SU-DHL-6 (cell line): ENCODE measurements at regions not wholly inside any gene's neighbourhood (a gene's known extent, or its start where the extent isn't known, plus 50 kb on each side); places are given as distances from the start of the nearest gene placed in this dataset.

ENCODE experiments used
- H2AFZ ChIP-seq: fragments of 200-600 bp; sonication (generic); 2 replicates; pipeline ENCODE4 v1.6.1; 2014; ENCODE audit warnings: low read depth, mild to moderate bottlenecking, moderate library complexity, mixed read lengths, antibody characterized with exemption, low read length; ENCODE audit not compliant: severe bottlenecking
- H3F3A ChIP-seq: fragments of 200-600 bp; shearing (Covaris generic); 2 replicates; pipeline ENCODE4 v1.6.0; 2016; ENCODE audit warnings: antibody characterized with exemption, mild to moderate bottlenecking; ENCODE audit not compliant: insufficient read depth
- H3K27ac ChIP-seq: fragments of 200-600 bp; sonication (generic); 2 replicates; pipeline ENCODE4 v1.5.1; 2016; ENCODE audit warnings: low read depth, mild to moderate bottlenecking, low read length, moderate library complexity, mixed read lengths
- H3K27me3 ChIP-seq: fragments of 200-600 bp; sonication (generic), shearing (Covaris generic); 2 replicates; pipeline ENCODE4 v1.6.0; 2014; ENCODE audit warnings: mild to moderate bottlenecking, low read length
- H3K36me3 ChIP-seq: fragments of 200-600 bp; sonication (generic); 2 replicates; pipeline ENCODE4 v1.6.1; 2014; ENCODE audit warnings: mild to moderate bottlenecking, low read length, mixed read lengths
- H3K4me2 ChIP-seq: fragments of 300-600, 200-600 bp; shearing (Covaris generic), sonication (generic); 2 replicates; pipeline ENCODE4 v1.6.0; 2014; ENCODE audit warnings: low read length, low read depth, mild to moderate bottlenecking; ENCODE audit not compliant: poor library complexity, severe bottlenecking
- H3K4me3 ChIP-seq: fragments of 200-600 bp; sonication (generic); 2 replicates; pipeline ENCODE4 v1.5.1; 2014; ENCODE audit warnings: antibody characterized with exemption, low read length, mild to moderate bottlenecking, mixed read lengths; ENCODE audit not compliant: insufficient read depth, poor library complexity, severe bottlenecking
- H3K79me2 ChIP-seq: fragments of 200-600 bp; sonication (generic); 2 replicates; pipeline ENCODE4 v1.6.1; 2014; ENCODE audit warnings: mild to moderate bottlenecking, low read length, moderate library complexity; ENCODE audit not compliant: insufficient read depth
- H3K9ac ChIP-seq: fragments of 200-600 bp; sonication (generic); 2 replicates; pipeline ENCODE4 v1.7.0; 2014; ENCODE audit warnings: mild to moderate bottlenecking, low read length
- H3K9me2 ChIP-seq: fragments of 200-600 bp; sonication (generic); replicated peaks from 2 replicates; pipeline ENCODE4 v1.6.1; 2014; ENCODE audit warnings: low read length; ENCODE audit not compliant: insufficient read depth
- H3K9me3 ChIP-seq: fragments of 200-600 bp; sonication (generic); 2 replicates; pipeline ENCODE4 v1.6.1; 2014; ENCODE audit warnings: low read length, mixed read lengths; ENCODE audit not compliant: insufficient read depth
- H4K20me1 ChIP-seq: fragments of 200-600 bp; sonication (generic); 2 replicates; pipeline ENCODE4 v1.6.1; 2014; ENCODE audit warnings: low read depth, mild to moderate bottlenecking, antibody characterized with exemption, low read length, moderate library complexity, mixed read lengths
- EZH2phosphoT487 ChIP-seq: fragments of 200-600 bp; sonication (generic), shearing (Covaris generic); conservative IDR thresholded peaks from 2 replicates; pipeline ENCODE4 v1.6.1; 2018; ENCODE audit warnings: mild to moderate bottlenecking, antibody characterized with exemption, low read length, moderate library complexity, mixed read lengths
- TF ChIP-seq, protein P1 (sequence below): fragments of 200-600 bp; sonication (generic); IDR thresholded peaks from one replicate; pipeline ENCODE4 v1.5.1; 2017; ENCODE audit warnings: antibody characterized with exemption, mild to moderate bottlenecking, low read length, moderate library complexity; ENCODE audit not compliant: insufficient read depth, poor library complexity, severe bottlenecking

- H3K27me3 ChIP-seq = no peaks in the 10 kb centered on the region
- no peak overlapping the region for H3K27ac ChIP-seq
- no peaks in the 10 kb centered on the region for H3K9me3 ChIP-seq
- no peaks in the 10 kb centered on the region for H3K9me2 ChIP-seq
- no peak overlapping the region for H3K4me2 ChIP-seq
- H2AFZ ChIP-seq = no peak overlapping the region
- H3F3A ChIP-seq = no peaks in the 10 kb centered on the region
- H3K79me2 ChIP-seq = no peaks in the 10 kb centered on the region
- TF ChIP-seq, protein P1, sequence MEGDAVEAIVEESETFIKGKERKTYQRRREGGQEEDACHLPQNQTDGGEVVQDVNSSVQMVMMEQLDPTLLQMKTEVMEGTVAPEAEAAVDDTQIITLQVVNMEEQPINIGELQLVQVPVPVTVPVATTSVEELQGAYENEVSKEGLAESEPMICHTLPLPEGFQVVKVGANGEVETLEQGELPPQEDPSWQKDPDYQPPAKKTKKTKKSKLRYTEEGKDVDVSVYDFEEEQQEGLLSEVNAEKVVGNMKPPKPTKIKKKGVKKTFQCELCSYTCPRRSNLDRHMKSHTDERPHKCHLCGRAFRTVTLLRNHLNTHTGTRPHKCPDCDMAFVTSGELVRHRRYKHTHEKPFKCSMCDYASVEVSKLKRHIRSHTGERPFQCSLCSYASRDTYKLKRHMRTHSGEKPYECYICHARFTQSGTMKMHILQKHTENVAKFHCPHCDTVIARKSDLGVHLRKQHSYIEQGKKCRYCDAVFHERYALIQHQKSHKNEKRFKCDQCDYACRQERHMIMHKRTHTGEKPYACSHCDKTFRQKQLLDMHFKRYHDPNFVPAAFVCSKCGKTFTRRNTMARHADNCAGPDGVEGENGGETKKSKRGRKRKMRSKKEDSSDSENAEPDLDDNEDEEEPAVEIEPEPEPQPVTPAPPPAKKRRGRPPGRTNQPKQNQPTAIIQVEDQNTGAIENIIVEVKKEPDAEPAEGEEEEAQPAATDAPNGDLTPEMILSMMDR = no peak
- TF ChIP-seq EZH2phosphoT487 = no peak
- H3K4me3 ChIP-seq = no peak overlapping the region
- H4K20me1 ChIP-seq = no peaks in the 10 kb centered on the region
- H3K36me3 ChIP-seq = no peaks in the 10 kb centered on the region
- no peak overlapping the region for H3K9ac ChIP-seq
Measured at GRCh38 chr7:54339073-54339472, 203.1 kb upstream of the VSTM2A start.

DNA sequence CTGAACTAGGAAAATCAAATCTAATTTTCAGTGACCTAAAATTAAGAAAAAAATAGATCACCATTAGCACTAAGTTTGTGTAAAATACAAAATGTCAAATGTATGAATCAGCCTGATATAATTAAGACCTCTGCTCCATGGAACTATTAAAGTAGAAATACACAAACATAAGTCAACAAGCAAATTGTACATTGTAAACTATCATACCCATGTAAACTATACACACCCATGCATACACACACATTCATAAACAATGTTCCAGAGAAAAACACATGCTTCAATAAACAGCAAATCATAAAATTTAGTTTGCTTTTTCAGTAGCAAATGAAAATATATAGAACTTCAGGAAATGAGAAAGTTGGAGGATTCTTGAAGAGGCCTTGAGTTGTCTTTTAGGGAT lies 199.7 kb upstream of the VSTM2A start:
- no peak for TF ChIP-seq EZH2phosphoT487
- TF ChIP-seq, protein P1 = no peak
- Histone ChIP-seq H4K20me1 (no peaks in the 10 kb centered on the region), H3K27ac (no peak overlapping the region), H3K9me2 (no peaks in the 10 kb centered on the region), H3K4me3 (no peak overlapping the region), H2AFZ (no peak overlapping the region), H3K9me3 (no peaks in the 10 kb centered on the region), H3F3A (no peaks in the 10 kb centered on the region), H3K27me3 (no peaks in the 10 kb centered on the region), H3K79me2 (no peaks in the 10 kb centered on the region), H3K4me2 (no peak overlapping the region), H3K36me3 (no peaks in the 10 kb centered on the region), H3K9ac (no peak overlapping the region)

DNA sequence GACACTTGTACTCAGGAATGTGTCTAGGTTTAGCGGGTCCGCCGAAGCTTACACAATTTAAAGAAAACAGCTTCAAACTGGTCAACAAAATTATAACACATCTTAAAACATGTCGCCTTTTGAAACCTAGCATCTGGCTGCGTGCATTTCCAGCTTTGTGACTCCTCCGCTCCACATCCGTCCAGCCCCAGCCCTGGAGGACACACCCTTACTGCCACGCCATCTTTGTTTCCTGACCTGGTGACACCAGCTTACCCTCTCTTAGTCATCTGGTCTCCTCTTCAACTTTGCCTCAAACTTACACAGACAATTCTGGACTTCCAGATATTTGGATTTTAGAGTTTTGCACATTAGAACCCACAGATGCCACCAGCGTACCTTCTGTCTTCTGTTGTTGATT lies 198.7 kb upstream of the VSTM2A start:
- no peaks in the 10 kb centered on the region for H3K79me2 ChIP-seq
- H2AFZ ChIP-seq = no peak overlapping the region
- H3K27me3 ChIP-seq = no peaks in the 10 kb centered on the region
- H3K9ac ChIP-seq = no peak overlapping the region
- no peaks in the 10 kb centered on the region for H3K36me3 ChIP-seq
- H3K9me2 ChIP-seq = no peaks in the 10 kb centered on the region
- H4K20me1 ChIP-seq = no peaks in the 10 kb centered on the region
- H3F3A ChIP-seq = no peaks in the 10 kb centered on the region
- no peak overlapping the region for H3K4me3 ChIP-seq
- no peaks in the 10 kb centered on the region for H3K9me3 ChIP-seq
- TF ChIP-seq EZH2phosphoT487 = no peak
- TF ChIP-seq, protein P1 = no peak
- no peak overlapping the region for H3K4me2 ChIP-seq
- no peak overlapping the region for H3K27ac ChIP-seq

- H3K9ac ChIP-seq = no peak overlapping the region
- no peak overlapping the region for H2AFZ ChIP-seq
- no peaks in the 10 kb centered on the region for H3K9me3 ChIP-seq
- H3K36me3 ChIP-seq = no peaks in the 10 kb centered on the region
- no peak overlapping the region for H3K4me2 ChIP-seq
- no peak for TF ChIP-seq EZH2phosphoT487
- TF ChIP-seq, protein P1 = no peak
- H3K27ac ChIP-seq = no peak overlapping the region
- no peaks in the 10 kb centered on the region for H3K27me3 ChIP-seq
- no peaks in the 10 kb centered on the region for H3F3A ChIP-seq
- no peak overlapping the region for H3K4me3 ChIP-seq
- no peaks in the 10 kb centered on the region for H4K20me1 ChIP-seq
- no peaks in the 10 kb centered on the region for H3K9me2 ChIP-seq
- H3K79me2 ChIP-seq = no peaks in the 10 kb centered on the region
Measured at GRCh38 chr7:54345746-54346145, 196.4 kb upstream of the VSTM2A start.
